A549 (cell line): ENCODE measurements at regions not wholly inside any gene's neighbourhood (a gene's known extent, or its start where the extent isn't known, plus 50 kb on each side); places are given as distances from the start of the nearest gene placed in this dataset.

Experiments
- ATAC-seq, 2 experiments: fragments of 200-7000 bp in 1 of 2; fragments of >200 bp in 1 of 2; cut with Nextera tagmentation in 1 of 2; cut with Tn5 transposase in 1 of 2; 3 replicates each; pipeline versions ENCODE4 v1.8.0 to v1.9.1; 2018 to 2020; ENCODE audit warnings: mild to moderate bottlenecking in 1 of 2, moderate library complexity in 1 of 2
- CTCF ChIA-PET: fragments of 300-600 bp; sonication (Branson Sonifier 250); formaldehyde crosslinking; extraction: SDS; loops from one replicate; lab custom pipeline; 2021; ENCODE audit warnings: antibody characterized with exemption, inconsistent platforms; lab: Yijun Ruan, JAX
- POLR2A ChIA-PET: fragments of 350-600 bp; formaldehyde crosslinking; extraction: SDS; loops from one replicate; lab custom pipeline; 2021; ENCODE audit warnings: antibody characterized with exemption, inconsistent platforms; lab: Yijun Ruan, JAX
- DNase-seq, 2 experiments: peaks; one replicate each; pipeline versions ENCODE4 v3.0.0 to v3.0.0-alpha.2; 2011 to 2016; ENCODE audit warnings: low read depth in 1 of 2, low spot score in 1 of 2
- FAIRE-seq: peaks from 2 replicates; lab custom pipeline; 2011; peaks lifted over from hg19 to GRCh38; lab: Jason Lieb, UNC
- H3K27ac ChIP-seq, 2 experiments: fragments of >200 bp; sonication (Bioruptor Twin); formaldehyde crosslinking; 3 replicates each; pipeline ENCODE4 v1.5.1; 2016 to 2017
- H3K4me1 ChIP-seq: fragments of >200 bp; sonication (Bioruptor Twin); formaldehyde crosslinking; 3 replicates; pipeline ENCODE4 v1.6.1; 2016
- H3K4me2 ChIP-seq: fragments of >200 bp; sonication (Bioruptor Twin); formaldehyde crosslinking; 3 replicates; pipeline ENCODE4 v1.6.1; 2016
- H3K4me3 ChIP-seq: fragments of >200 bp; sonication (Bioruptor Twin); formaldehyde crosslinking; 3 replicates; pipeline ENCODE4 v1.5.1; 2016
- H3K9me3 ChIP-seq: fragments of >200 bp; sonication (Bioruptor Twin); formaldehyde crosslinking; 3 replicates; pipeline ENCODE4 v1.6.1; 2016
- CBX8 ChIP-seq: fragments of 200-600 bp; sonication (generic); IDR thresholded peaks from 2 replicates; pipeline ENCODE4 v1.6.1; 2016
- CHD2 ChIP-seq: fragments of 150-350 bp; IDR thresholded peaks from 2 replicates; pipeline ENCODE4 v1.6.1; 2014; ENCODE audit warnings: low read length; ENCODE audit not compliant: partially characterized antibody
- EP300 ChIP-seq, 2 experiments: fragments of >200 bp; sonication (Bioruptor Twin); formaldehyde crosslinking; IDR thresholded peaks; 2 replicates in 1 of 2; 3 replicates in 1 of 2; pipeline ENCODE4 v1.6.1; 2016 to 2017
- ESRRA ChIP-seq: fragments of 150-350 bp; IDR thresholded peaks from 2 replicates; pipeline ENCODE4 v1.6.1; 2014; ENCODE audit warnings: mild to moderate bottlenecking, low read length, borderline replicate concordance
- FOSL2 ChIP-seq, 2 experiments: fragments of 450-650 bp in 1 of 2; fragments of >200 bp in 1 of 2; sonication (Bioruptor Twin) in 1 of 2; formaldehyde crosslinking; IDR thresholded peaks; 2 replicates each; pipeline versions ENCODE4 v1.5.0 to v1.6.1; 2016 to 2020; ENCODE audit warnings: mild to moderate bottlenecking in 1 of 2, moderate library complexity in 1 of 2
- FOXS1 ChIP-seq: fragments of 250-450 bp; sonication (Bioruptor Pico); IDR thresholded peaks from 2 replicates; pipeline ENCODE4 v1.5.0; 2020; ENCODE audit warnings: mild to moderate bottlenecking, moderate library complexity
- HEYL ChIP-seq: fragments of 250-450 bp; sonication (Bioruptor Pico); IDR thresholded peaks from 2 replicates; pipeline ENCODE4 v1.8.0; 2021; ENCODE audit warnings: mild to moderate bottlenecking, moderate library complexity
- PHF8 ChIP-seq: fragments of 200-600 bp; sonication (generic); IDR thresholded peaks from 2 replicates; pipeline ENCODE4 v1.6.1; 2016; ENCODE audit warnings: low read depth, mild to moderate bottlenecking, antibody characterized with exemption, moderate library complexity, borderline replicate concordance
- POLR2A ChIP-seq: IDR thresholded peaks from 2 replicates; pipeline ENCODE4 v1.6.1; 2012; ENCODE audit warnings: mild to moderate bottlenecking, low read length
- TP53 ChIP-seq: fragments of 250-450 bp; sonication (Bioruptor Pico); IDR thresholded peaks from 2 replicates; pipeline ENCODE4 v1.5.0; 2021; ENCODE audit warnings: mild to moderate bottlenecking, moderate library complexity
- ZC3H11A ChIP-seq: fragments of 450-650 bp; IDR thresholded peaks from 2 replicates; pipeline ENCODE4 v1.6.1; 2014; ENCODE audit warnings: antibody characterized with exemption, mild to moderate bottlenecking
- ZFP36 ChIP-seq: fragments of 450-650 bp; IDR thresholded peaks from 2 replicates; pipeline ENCODE4 v1.6.1; 2014; ENCODE audit warnings: borderline replicate concordance; ENCODE audit not compliant: partially characterized antibody
- ZNF302 ChIP-seq: fragments of 250-450 bp; sonication (Bioruptor Pico); IDR thresholded peaks from 2 replicates; pipeline ENCODE4 v1.9.0; 2021; ENCODE audit warnings: inconsistent platforms, mild to moderate bottlenecking, moderate library complexity
- ZSCAN20 ChIP-seq: fragments of 250-450 bp; sonication (Bioruptor Pico); IDR thresholded peaks from 2 replicates; pipeline ENCODE4 v1.8.0; 2022; ENCODE audit warnings: mild to moderate bottlenecking, moderate library complexity
- WGBS: methylation state at CpG from one replicate; pipeline ENCODE4 v1.1.6; 2017; ENCODE audit errors: missing lambda C conversion rate; 5-methylcytosine and 5-hydroxymethylcytosine counted together
- TF ChIP-seq, protein P1 (sequence below): fragments of >200 bp; sonication (Bioruptor Twin); formaldehyde crosslinking; IDR thresholded peaks from 2 replicates; pipeline ENCODE4 v1.6.1; 2016
- TF ChIP-seq, protein P2 (sequence below): fragments of 450-650 bp; IDR thresholded peaks from 2 replicates; pipeline ENCODE4 v1.6.1; 2014; ENCODE audit warnings: antibody characterized with exemption
- TF ChIP-seq, protein P3 (sequence below): fragments of 250-450 bp; sonication (Bioruptor Pico); IDR thresholded peaks from 2 replicates; pipeline ENCODE4 v1.5.0; 2021; ENCODE audit warnings: mild to moderate bottlenecking, moderate library complexity, borderline replicate concordance
- TF ChIP-seq, protein P4 (sequence below): fragments of >200 bp; sonication (Bioruptor Twin); formaldehyde crosslinking; IDR thresholded peaks from 3 replicates; pipeline ENCODE4 v1.6.1; 2016
- TF ChIP-seq, protein P5 (sequence below): fragments of >200 bp; sonication (Bioruptor Twin); formaldehyde crosslinking; IDR thresholded peaks from 3 replicates; pipeline ENCODE4 v1.5.1; 2016
- TF ChIP-seq, protein P6 (sequence below): IDR thresholded peaks from 2 replicates; pipeline ENCODE4 v1.6.1; 2012
- TF ChIP-seq, protein P7 (sequence below): fragments of 250-450 bp; sonication (Bioruptor Pico); IDR thresholded peaks from 2 replicates; pipeline ENCODE4 v1.5.0; 2020; ENCODE audit warnings: low read depth, mild to moderate bottlenecking, moderate library complexity

DNA sequence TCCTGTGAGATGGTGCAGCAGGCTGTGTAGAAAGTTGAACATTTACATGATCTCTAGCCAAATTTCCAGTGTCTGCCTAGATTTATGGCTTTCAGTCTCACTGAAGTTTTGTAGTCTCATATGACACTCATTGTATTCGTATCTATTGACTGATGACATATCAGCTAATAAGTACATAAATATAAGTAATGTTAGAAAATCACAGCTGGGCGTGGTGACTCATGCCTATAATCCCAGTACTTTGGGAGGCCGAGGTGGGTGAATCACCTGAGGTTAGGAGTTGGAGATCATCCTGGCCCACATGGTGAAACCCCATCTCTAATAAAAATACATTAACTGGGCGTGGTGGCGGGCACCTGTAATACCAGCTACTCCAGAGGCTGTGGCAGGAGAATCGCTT is 54.7 kb upstream of the HTR2A start:
- POLR2A ChIA-PET = no interaction called here
- ATAC-seq = no peak
- no peak overlapping the region for H3K27ac ChIP-seq
- FAIRE-seq = no peak
- TF ChIP-seq POLR2A = no peak
- TF ChIP-seq FOXS1 (CRISPR knock-in tag) = no peak
- TF ChIP-seq, protein P1, sequence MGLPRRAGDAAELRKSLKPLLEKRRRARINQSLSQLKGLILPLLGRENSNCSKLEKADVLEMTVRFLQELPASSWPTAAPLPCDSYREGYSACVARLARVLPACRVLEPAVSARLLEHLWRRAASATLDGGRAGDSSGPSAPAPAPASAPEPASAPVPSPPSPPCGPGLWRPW = no peak
- TF ChIP-seq FOSL2 (IDR thresholded peaks at IDR 0.05) = no peak
- 0 out of 2 replicates have a peak, but pooled peaks have one; percentile 13 for TF ChIP-seq FOSL2 (CRISPR knock-in tag; IDR thresholded peaks at IDR 0.05)
- TF ChIP-seq, all 56 proteins: peak for 1
- no peak overlapping the region for H3K4me3 ChIP-seq
- CTCF ChIA-PET = no interaction called here
- DNase-seq = no peak
- H3K4me2 ChIP-seq = no peak overlapping the region
- no peaks in the 10 kb centered on the region for H3K9me3 ChIP-seq
- no peaks in the 10 kb centered on the region for H3K4me1 ChIP-seq
- 8% methylated on average over 4 of the region's 6 CpGs for WGBS

DNA sequence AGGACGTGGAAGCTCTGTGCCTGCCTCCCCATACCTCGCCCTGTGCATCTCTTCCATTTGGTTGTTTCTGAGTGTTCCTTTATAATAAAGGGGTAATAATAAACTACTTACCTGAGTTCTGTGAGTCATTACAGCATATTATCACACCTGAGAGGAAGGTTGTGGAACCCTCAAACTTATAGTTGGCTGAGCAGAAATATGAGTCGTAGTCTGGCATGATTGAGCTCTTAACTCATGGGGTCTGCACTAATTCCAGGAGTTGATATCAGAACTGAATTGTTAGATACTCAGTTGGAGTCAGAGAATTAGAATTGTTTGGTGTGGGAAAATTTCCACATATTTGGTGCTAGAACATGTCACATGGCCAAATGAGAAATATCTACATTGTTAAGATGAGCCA is 52.4 kb upstream of the HTR2A start:
- Histone ChIP-seq H3K4me2 (no peak overlapping the region), H3K9me3 (no peaks in the 10 kb centered on the region), H3K27ac (no peak overlapping the region), H3K4me1 (no peaks in the 10 kb centered on the region), H3K4me3 (no peak overlapping the region)
- ATAC-seq = no peak
- TF ChIP-seq ESRRA = no peak
- no peak for TF ChIP-seq ZC3H11A
- TF ChIP-seq, protein P2, sequence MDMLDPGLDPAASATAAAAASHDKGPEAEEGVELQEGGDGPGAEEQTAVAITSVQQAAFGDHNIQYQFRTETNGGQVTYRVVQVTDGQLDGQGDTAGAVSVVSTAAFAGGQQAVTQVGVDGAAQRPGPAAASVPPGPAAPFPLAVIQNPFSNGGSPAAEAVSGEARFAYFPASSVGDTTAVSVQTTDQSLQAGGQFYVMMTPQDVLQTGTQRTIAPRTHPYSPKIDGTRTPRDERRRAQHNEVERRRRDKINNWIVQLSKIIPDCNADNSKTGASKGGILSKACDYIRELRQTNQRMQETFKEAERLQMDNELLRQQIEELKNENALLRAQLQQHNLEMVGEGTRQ = no peak
- no peak for TF ChIP-seq CBX8
- TF ChIP-seq, protein P3, sequence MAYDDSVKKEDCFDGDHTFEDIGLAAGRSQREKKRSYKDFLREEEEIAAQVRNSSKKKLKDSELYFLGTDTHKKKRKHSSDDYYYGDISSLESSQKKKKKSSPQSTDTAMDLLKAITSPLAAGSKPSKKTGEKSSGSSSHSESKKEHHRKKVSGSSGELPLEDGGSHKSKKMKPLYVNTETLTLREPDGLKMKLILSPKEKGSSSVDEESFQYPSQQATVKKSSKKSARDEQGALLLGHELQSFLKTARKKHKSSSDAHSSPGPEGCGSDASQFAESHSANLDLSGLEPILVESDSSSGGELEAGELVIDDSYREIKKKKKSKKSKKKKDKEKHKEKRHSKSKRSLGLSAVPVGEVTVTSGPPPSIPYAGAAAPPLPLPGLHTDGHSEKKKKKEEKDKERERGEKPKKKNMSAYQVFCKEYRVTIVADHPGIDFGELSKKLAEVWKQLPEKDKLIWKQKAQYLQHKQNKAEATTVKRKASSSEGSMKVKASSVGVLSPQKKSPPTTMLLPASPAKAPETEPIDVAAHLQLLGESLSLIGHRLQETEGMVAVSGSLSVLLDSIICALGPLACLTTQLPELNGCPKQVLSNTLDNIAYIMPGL (CRISPR knock-in tag) = no peak
- TF ChIP-seq EP300 (IDR thresholded peaks at IDR 0.05) = no peak
- TF ChIP-seq, protein P4, sequence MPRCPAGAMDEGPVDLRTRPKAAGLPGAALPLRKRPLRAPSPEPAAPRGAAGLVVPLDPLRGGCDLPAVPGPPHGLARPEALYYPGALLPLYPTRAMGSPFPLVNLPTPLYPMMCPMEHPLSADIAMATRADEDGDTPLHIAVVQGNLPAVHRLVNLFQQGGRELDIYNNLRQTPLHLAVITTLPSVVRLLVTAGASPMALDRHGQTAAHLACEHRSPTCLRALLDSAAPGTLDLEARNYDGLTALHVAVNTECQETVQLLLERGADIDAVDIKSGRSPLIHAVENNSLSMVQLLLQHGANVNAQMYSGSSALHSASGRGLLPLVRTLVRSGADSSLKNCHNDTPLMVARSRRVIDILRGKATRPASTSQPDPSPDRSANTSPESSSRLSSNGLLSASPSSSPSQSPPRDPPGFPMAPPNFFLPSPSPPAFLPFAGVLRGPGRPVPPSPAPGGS = no peak
- WGBS = 9% methylated on average over 3 of the region's 3 CpGs
- no peak for FAIRE-seq
- DNase-seq = no peak
- CTCF ChIA-PET = interaction anchor here (1.5 kb wide), 1 partner anchor 25 kb away, joined by 4 read pairs; no protein-coding TSS in a partner anchor
- POLR2A ChIA-PET = no interaction called here

DNA sequence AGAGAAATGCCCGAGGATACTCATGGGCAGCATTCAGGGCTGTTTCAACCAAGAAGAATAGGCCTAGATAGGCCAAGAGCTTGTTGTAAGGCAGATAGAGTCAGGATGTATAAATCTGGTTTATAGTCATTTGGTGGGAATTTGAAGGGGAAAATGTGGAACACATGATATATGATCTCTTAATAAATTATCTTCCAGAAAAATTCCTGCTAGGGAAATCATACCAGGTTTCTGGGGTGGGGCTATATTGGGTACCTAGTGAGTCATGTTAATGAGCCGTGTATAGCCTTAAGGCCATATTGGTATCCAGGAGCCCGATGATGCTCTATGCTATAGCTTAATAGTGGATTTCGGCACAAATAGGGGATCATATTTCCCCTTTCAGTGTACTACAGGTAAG is 51.5 kb upstream of the HTR2A start:
- ChIA-PET POLR2A (no interaction called here), CTCF (interaction anchor here (1.5 kb wide), 1 partner anchor 26 kb away, joined by 4 read pairs; no protein-coding TSS in a partner anchor)
- no peaks in the 10 kb centered on the region for H3K9me3 ChIP-seq
- no peak overlapping the region for H3K4me2 ChIP-seq
- FAIRE-seq (no peak), ATAC-seq (no peak), DNase-seq (no peak)
- H3K4me3 ChIP-seq = no peak overlapping the region
- H3K4me1 ChIP-seq = no peaks in the 10 kb centered on the region
- WGBS = 19% methylated on average over 4 of the region's 4 CpGs
- H3K27ac ChIP-seq = no peak overlapping the region
- TF ChIP-seq, protein P3 (CRISPR knock-in tag) = no peak
- TF ChIP-seq CHD2 (no peak), FOSL2 (IDR thresholded peaks at IDR 0.05) (no peak), FOSL2 (CRISPR knock-in tag; IDR thresholded peaks at IDR 0.05) (no peak), ZSCAN20 (CRISPR knock-in tag) (no peak), ZNF302 (CRISPR knock-in tag) (no peak), PHF8 (no peak), HEYL (no peak), TP53 (CRISPR knock-in tag) (no peak), ZFP36 (no peak), FOXS1 (CRISPR knock-in tag) (no peak)
- TF ChIP-seq, protein P4 = no peak
- TF ChIP-seq, protein P5, sequence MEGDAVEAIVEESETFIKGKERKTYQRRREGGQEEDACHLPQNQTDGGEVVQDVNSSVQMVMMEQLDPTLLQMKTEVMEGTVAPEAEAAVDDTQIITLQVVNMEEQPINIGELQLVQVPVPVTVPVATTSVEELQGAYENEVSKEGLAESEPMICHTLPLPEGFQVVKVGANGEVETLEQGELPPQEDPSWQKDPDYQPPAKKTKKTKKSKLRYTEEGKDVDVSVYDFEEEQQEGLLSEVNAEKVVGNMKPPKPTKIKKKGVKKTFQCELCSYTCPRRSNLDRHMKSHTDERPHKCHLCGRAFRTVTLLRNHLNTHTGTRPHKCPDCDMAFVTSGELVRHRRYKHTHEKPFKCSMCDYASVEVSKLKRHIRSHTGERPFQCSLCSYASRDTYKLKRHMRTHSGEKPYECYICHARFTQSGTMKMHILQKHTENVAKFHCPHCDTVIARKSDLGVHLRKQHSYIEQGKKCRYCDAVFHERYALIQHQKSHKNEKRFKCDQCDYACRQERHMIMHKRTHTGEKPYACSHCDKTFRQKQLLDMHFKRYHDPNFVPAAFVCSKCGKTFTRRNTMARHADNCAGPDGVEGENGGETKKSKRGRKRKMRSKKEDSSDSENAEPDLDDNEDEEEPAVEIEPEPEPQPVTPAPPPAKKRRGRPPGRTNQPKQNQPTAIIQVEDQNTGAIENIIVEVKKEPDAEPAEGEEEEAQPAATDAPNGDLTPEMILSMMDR = no peak
- TF ChIP-seq, protein P6, sequence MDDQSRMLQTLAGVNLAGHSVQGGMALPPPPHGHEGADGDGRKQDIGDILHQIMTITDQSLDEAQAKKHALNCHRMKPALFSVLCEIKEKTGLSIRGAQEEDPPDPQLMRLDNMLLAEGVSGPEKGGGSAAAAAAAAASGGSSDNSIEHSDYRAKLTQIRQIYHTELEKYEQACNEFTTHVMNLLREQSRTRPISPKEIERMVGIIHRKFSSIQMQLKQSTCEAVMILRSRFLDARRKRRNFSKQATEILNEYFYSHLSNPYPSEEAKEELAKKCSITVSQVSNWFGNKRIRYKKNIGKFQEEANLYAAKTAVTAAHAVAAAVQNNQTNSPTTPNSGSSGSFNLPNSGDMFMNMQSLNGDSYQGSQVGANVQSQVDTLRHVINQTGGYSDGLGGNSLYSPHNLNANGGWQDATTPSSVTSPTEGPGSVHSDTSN = no peak
- TF ChIP-seq, protein P7, sequence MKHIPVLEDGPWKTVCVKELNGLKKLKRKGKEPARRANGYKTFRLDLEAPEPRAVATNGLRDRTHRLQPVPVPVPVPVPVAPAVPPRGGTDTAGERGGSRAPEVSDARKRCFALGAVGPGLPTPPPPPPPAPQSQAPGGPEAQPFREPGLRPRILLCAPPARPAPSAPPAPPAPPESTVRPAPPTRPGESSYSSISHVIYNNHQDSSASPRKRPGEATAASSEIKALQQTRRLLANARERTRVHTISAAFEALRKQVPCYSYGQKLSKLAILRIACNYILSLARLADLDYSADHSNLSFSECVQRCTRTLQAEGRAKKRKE = no peak
